ENCODE measurements at regions not wholly inside any gene's neighbourhood (a gene's known extent, or its start where the extent isn't known, plus 50 kb on each side); places are given as distances from the start of the nearest gene placed in this dataset.

DNA sequence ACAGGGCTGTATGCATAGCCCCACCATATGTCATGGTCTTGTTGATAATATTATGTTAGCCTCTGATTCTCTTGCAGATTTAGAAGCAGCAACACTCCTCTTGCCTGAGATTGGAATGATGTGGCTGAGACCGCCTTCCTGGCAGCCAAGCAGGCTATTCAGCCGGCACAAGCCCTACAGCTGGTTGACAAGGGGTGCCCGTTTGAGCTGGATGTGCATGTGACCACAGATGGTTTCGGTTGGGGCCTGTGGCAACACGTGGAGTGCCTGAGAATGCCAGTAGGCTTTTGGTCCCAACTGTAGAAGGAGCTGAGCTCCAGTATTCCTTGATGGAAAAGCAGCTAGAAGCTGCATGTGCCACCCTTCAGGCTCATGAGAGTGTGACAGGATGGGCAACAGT, 303.6 kb upstream of the POU3F2 start:
- TF ChIP-seq POLR2A (IDR thresholded peaks at IDR 0.05) = no peak
- TF ChIP-seq CTCF (IDR thresholded peaks at IDR 0.05) = no peak

All from sigmoid colon (tissue), 3 donors.